ENCODE measurements at regions not wholly inside any gene's neighbourhood (a gene's known extent, or its start where the extent isn't known, plus 50 kb on each side); places are given as distances from the start of the nearest gene placed in this dataset.

GRCh38 chr3:177995381-177996085, 540.7 kb upstream of the KCNMB2 start:
- TF ChIP-seq, protein P1, sequence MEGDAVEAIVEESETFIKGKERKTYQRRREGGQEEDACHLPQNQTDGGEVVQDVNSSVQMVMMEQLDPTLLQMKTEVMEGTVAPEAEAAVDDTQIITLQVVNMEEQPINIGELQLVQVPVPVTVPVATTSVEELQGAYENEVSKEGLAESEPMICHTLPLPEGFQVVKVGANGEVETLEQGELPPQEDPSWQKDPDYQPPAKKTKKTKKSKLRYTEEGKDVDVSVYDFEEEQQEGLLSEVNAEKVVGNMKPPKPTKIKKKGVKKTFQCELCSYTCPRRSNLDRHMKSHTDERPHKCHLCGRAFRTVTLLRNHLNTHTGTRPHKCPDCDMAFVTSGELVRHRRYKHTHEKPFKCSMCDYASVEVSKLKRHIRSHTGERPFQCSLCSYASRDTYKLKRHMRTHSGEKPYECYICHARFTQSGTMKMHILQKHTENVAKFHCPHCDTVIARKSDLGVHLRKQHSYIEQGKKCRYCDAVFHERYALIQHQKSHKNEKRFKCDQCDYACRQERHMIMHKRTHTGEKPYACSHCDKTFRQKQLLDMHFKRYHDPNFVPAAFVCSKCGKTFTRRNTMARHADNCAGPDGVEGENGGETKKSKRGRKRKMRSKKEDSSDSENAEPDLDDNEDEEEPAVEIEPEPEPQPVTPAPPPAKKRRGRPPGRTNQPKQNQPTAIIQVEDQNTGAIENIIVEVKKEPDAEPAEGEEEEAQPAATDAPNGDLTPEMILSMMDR (IDR thresholded peaks at IDR 0.05): no peak
- no peak for TF ChIP-seq POLR2A (IDR thresholded peaks at IDR 0.05; ENCODE audit: low read depth)
- no peak for TF ChIP-seq EP300 (IDR thresholded peaks at IDR 0.05)
